SU-DHL-6 (cell line): ENCODE measurements at regions not wholly inside any gene's neighbourhood (a gene's known extent, or its start where the extent isn't known, plus 50 kb on each side); places are given as distances from the start of the nearest gene placed in this dataset.

Experiments used
- H2AFZ ChIP-seq: fragments of 200-600 bp; sonication (generic); 2 replicates; pipeline ENCODE4 v1.6.1; 2014; ENCODE audit warnings: low read depth, mild to moderate bottlenecking, moderate library complexity, mixed read lengths, antibody characterized with exemption, low read length; ENCODE audit not compliant: severe bottlenecking
- H3F3A ChIP-seq: fragments of 200-600 bp; shearing (Covaris generic); 2 replicates; pipeline ENCODE4 v1.6.0; 2016; ENCODE audit warnings: antibody characterized with exemption, mild to moderate bottlenecking; ENCODE audit not compliant: insufficient read depth
- H3K27ac ChIP-seq: fragments of 200-600 bp; sonication (generic); 2 replicates; pipeline ENCODE4 v1.5.1; 2016; ENCODE audit warnings: low read depth, mild to moderate bottlenecking, low read length, moderate library complexity, mixed read lengths
- H3K27me3 ChIP-seq: fragments of 200-600 bp; sonication (generic), shearing (Covaris generic); 2 replicates; pipeline ENCODE4 v1.6.0; 2014; ENCODE audit warnings: mild to moderate bottlenecking, low read length
- H3K36me3 ChIP-seq: fragments of 200-600 bp; sonication (generic); 2 replicates; pipeline ENCODE4 v1.6.1; 2014; ENCODE audit warnings: mild to moderate bottlenecking, low read length, mixed read lengths
- H3K4me2 ChIP-seq: fragments of 300-600, 200-600 bp; shearing (Covaris generic), sonication (generic); 2 replicates; pipeline ENCODE4 v1.6.0; 2014; ENCODE audit warnings: low read length, low read depth, mild to moderate bottlenecking; ENCODE audit not compliant: poor library complexity, severe bottlenecking
- H3K4me3 ChIP-seq: fragments of 200-600 bp; sonication (generic); 2 replicates; pipeline ENCODE4 v1.5.1; 2014; ENCODE audit warnings: antibody characterized with exemption, low read length, mild to moderate bottlenecking, mixed read lengths; ENCODE audit not compliant: insufficient read depth, poor library complexity, severe bottlenecking
- H3K79me2 ChIP-seq: fragments of 200-600 bp; sonication (generic); 2 replicates; pipeline ENCODE4 v1.6.1; 2014; ENCODE audit warnings: mild to moderate bottlenecking, low read length, moderate library complexity; ENCODE audit not compliant: insufficient read depth
- H3K9ac ChIP-seq: fragments of 200-600 bp; sonication (generic); 2 replicates; pipeline ENCODE4 v1.7.0; 2014; ENCODE audit warnings: mild to moderate bottlenecking, low read length
- H3K9me2 ChIP-seq: fragments of 200-600 bp; sonication (generic); replicated peaks from 2 replicates; pipeline ENCODE4 v1.6.1; 2014; ENCODE audit warnings: low read length; ENCODE audit not compliant: insufficient read depth
- H3K9me3 ChIP-seq: fragments of 200-600 bp; sonication (generic); 2 replicates; pipeline ENCODE4 v1.6.1; 2014; ENCODE audit warnings: low read length, mixed read lengths; ENCODE audit not compliant: insufficient read depth
- H4K20me1 ChIP-seq: fragments of 200-600 bp; sonication (generic); 2 replicates; pipeline ENCODE4 v1.6.1; 2014; ENCODE audit warnings: low read depth, mild to moderate bottlenecking, antibody characterized with exemption, low read length, moderate library complexity, mixed read lengths
- EZH2phosphoT487 ChIP-seq: fragments of 200-600 bp; sonication (generic), shearing (Covaris generic); conservative IDR thresholded peaks from 2 replicates; pipeline ENCODE4 v1.6.1; 2018; ENCODE audit warnings: mild to moderate bottlenecking, antibody characterized with exemption, low read length, moderate library complexity, mixed read lengths
- TF ChIP-seq, protein P1 (sequence below): fragments of 200-600 bp; sonication (generic); IDR thresholded peaks from one replicate; pipeline ENCODE4 v1.5.1; 2017; ENCODE audit warnings: antibody characterized with exemption, mild to moderate bottlenecking, low read length, moderate library complexity; ENCODE audit not compliant: insufficient read depth, poor library complexity, severe bottlenecking

DNA sequence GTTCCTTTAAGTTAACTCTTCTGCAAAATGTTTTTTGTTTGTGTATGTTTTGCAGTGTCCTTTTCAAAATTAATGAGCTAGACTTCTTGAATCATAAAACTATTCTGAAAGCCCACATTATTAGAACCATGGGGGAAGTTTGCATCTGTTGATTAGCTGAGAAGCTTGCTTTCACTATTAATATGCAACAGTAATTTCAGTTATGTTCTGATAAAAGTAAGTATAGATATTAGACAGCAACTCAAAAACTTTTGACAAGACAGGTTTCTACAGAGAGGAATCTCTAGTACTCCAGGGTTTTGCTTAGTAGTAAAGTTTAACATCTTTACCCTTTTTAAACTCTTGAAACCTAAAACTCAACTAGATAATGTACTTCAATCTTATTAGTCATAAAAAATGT, 147.8 kb downstream of the UBE2E3 start:
- Histone ChIP-seq H3K9ac (no peak overlapping the region), H3K9me3 (no peaks in the 10 kb centered on the region), H3K4me3 (no peak overlapping the region), H3K27ac (no peak overlapping the region), H2AFZ (no peak overlapping the region), H3F3A (no peaks in the 10 kb centered on the region), H3K79me2 (no peaks in the 10 kb centered on the region), H3K27me3 (no peaks in the 10 kb centered on the region), H3K9me2 (no peaks in the 10 kb centered on the region), H4K20me1 (no peaks in the 10 kb centered on the region), H3K4me2 (no peak overlapping the region), H3K36me3 (no peaks in the 10 kb centered on the region)
- no peak for TF ChIP-seq EZH2phosphoT487
- TF ChIP-seq, protein P1, sequence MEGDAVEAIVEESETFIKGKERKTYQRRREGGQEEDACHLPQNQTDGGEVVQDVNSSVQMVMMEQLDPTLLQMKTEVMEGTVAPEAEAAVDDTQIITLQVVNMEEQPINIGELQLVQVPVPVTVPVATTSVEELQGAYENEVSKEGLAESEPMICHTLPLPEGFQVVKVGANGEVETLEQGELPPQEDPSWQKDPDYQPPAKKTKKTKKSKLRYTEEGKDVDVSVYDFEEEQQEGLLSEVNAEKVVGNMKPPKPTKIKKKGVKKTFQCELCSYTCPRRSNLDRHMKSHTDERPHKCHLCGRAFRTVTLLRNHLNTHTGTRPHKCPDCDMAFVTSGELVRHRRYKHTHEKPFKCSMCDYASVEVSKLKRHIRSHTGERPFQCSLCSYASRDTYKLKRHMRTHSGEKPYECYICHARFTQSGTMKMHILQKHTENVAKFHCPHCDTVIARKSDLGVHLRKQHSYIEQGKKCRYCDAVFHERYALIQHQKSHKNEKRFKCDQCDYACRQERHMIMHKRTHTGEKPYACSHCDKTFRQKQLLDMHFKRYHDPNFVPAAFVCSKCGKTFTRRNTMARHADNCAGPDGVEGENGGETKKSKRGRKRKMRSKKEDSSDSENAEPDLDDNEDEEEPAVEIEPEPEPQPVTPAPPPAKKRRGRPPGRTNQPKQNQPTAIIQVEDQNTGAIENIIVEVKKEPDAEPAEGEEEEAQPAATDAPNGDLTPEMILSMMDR: no peak

DNA sequence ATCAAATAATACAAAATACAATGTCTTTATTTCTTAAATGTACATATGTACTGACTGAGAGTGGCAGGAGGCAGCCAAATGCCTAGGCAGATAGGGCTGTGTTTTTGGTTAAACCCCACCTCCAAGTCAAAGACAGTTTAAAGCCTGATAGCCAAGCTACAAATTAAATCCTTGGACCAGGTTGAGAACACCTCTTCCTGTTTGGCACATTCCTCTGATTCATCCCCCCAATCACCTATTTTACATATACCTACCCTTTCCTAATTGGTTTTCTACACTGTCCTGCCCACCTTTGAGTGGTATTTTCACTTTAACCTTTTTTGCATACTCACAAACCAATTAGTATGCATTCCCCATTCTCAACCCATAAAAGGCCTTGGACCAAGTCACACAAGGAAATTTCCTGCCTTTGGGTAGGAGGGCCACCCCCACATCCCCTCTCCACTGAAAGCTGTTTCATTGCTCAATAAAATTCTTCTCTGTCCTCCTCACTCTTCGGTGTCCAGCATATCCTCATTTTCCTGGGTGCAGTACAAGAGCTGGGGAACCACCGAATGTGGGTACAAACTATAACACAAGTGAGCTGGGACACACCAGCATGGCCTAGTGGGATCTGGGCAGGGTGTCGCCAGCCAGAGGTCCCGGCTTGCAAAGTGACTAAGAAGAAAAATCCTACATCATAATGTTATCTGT, 149.1 kb downstream of the UBE2E3 start:
- H3F3A ChIP-seq: no peaks in the 10 kb centered on the region
- no peaks in the 10 kb centered on the region for H3K27me3 ChIP-seq
- no peaks in the 10 kb centered on the region for H3K36me3 ChIP-seq
- H3K27ac ChIP-seq: no peak overlapping the region
- H3K9ac ChIP-seq: no peak overlapping the region
- no peaks in the 10 kb centered on the region for H3K9me2 ChIP-seq
- no peak overlapping the region for H3K4me3 ChIP-seq
- H4K20me1 ChIP-seq: no peaks in the 10 kb centered on the region
- no peak overlapping the region for H3K4me2 ChIP-seq
- H3K79me2 ChIP-seq: no peaks in the 10 kb centered on the region
- H3K9me3 ChIP-seq: no peaks in the 10 kb centered on the region
- no peak overlapping the region for H2AFZ ChIP-seq
- TF ChIP-seq, protein P1: no peak
- TF ChIP-seq EZH2phosphoT487: no peak

GRCh38 chr2:181130686-181131085, 150.3 kb downstream of the UBE2E3 start:
- Histone ChIP-seq H3K27me3 (no peaks in the 10 kb centered on the region), H3K79me2 (no peaks in the 10 kb centered on the region), H3F3A (no peaks in the 10 kb centered on the region), H2AFZ (no peak overlapping the region), H3K36me3 (no peaks in the 10 kb centered on the region), H3K9ac (no peak overlapping the region), H3K4me3 (no peak overlapping the region), H3K9me3 (no peaks in the 10 kb centered on the region), H3K4me2 (no peak overlapping the region), H3K9me2 (no peaks in the 10 kb centered on the region), H3K27ac (no peak overlapping the region), H4K20me1 (no peaks in the 10 kb centered on the region)
- TF ChIP-seq, protein P1: no peak
- TF ChIP-seq EZH2phosphoT487: no peak
